PC-3 (cell line): ENCODE measurements at regions not wholly inside any gene's neighbourhood (a gene's known extent, or its start where the extent isn't known, plus 50 kb on each side); places are given as distances from the start of the nearest gene placed in this dataset.

ENCODE experiments used
- EZH2 ChIP-seq: fragments of 300-600 bp; sonication (generic); IDR thresholded peaks from one replicate; pipeline ENCODE4 v1.6.1; 2017; ENCODE audit warnings: antibody characterized with exemption, mild to moderate bottlenecking, low read length; ENCODE audit not compliant: unreplicated experiment
- EZH2phosphoT487 ChIP-seq: fragments of 300-600 bp; sonication (generic); IDR thresholded peaks from 2 replicates; pipeline ENCODE4 v1.6.1; 2018; ENCODE audit warnings: mild to moderate bottlenecking, antibody characterized with exemption, low read length, borderline replicate concordance
- TF ChIP-seq, protein P1 (sequence below): fragments of 300-600 bp; sonication (generic); conservative IDR thresholded peaks from 2 replicates; pipeline ENCODE4 v1.5.1; 2017; ENCODE audit warnings: antibody characterized with exemption, low read depth, mild to moderate bottlenecking, low read length

DNA sequence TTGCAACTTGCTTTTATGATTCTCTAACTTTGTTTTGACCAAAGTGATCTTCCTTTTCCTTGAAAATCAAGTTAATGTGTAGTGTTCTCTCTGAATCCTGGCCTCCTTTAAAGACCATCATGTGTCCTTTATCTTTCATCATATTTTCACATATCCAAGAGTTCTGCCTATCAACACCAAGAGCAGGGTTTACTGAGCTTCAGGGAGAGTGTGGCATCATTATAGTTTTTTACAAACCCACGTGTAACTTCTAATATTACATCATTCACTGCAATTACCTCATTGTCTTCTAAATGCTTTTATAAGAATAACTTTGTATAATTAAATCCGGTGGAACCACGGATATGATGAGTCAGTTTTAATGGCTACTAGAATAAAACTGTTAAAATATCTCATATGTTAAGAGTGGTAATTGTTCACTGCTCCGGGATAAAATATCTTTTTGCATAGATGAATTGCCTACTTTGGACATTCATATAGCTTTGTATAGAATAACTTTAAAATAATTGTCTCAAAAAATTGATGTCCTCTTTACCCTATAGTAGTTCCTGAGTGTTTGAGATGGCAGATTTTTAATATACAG is 248.8 kb upstream of the GRM7 start:
- TF ChIP-seq EZH2 (no peak), EZH2phosphoT487 (no peak)
- TF ChIP-seq, protein P1, sequence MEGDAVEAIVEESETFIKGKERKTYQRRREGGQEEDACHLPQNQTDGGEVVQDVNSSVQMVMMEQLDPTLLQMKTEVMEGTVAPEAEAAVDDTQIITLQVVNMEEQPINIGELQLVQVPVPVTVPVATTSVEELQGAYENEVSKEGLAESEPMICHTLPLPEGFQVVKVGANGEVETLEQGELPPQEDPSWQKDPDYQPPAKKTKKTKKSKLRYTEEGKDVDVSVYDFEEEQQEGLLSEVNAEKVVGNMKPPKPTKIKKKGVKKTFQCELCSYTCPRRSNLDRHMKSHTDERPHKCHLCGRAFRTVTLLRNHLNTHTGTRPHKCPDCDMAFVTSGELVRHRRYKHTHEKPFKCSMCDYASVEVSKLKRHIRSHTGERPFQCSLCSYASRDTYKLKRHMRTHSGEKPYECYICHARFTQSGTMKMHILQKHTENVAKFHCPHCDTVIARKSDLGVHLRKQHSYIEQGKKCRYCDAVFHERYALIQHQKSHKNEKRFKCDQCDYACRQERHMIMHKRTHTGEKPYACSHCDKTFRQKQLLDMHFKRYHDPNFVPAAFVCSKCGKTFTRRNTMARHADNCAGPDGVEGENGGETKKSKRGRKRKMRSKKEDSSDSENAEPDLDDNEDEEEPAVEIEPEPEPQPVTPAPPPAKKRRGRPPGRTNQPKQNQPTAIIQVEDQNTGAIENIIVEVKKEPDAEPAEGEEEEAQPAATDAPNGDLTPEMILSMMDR: no peak
